Neural progenitor cell (in vitro differentiated cells): ENCODE measurements at regions not wholly inside any gene's neighbourhood (a gene's known extent, or its start where the extent isn't known, plus 50 kb on each side); places are given as distances from the start of the nearest gene placed in this dataset.
A peak's percentile ranks its signal among the peaks of the same experiment; 100 is the strongest.
"Not testable (repeated sequence)": the region's sequence is repeated elsewhere in the genome, so short reads cannot be mapped to it uniquely, and the experiment has no call there.

Experiments
- DNase-seq: peaks from one replicate; pipeline ENCODE4 v3.0.0-alpha.2; 2016; ENCODE audit warnings: low spot score
- H2AFZ ChIP-seq: fragments of 200-600 bp; sonication (generic); replicated peaks from 2 replicates; pipeline ENCODE4 v1.6.1; 2016; ENCODE audit warnings: antibody characterized with exemption
- H3F3A ChIP-seq: fragments of 200-600 bp; sonication (generic); 2 replicates; pipeline ENCODE4 v1.6.1; 2016; ENCODE audit warnings: antibody characterized with exemption, low read depth
- H3K27ac ChIP-seq: fragments of 200-600 bp; sonication (generic); 2 replicates; pipeline ENCODE4 v1.5.1; 2016; ENCODE audit warnings: mild to moderate bottlenecking
- H3K27me3 ChIP-seq: fragments of 200-600 bp; sonication (generic); 2 replicates; pipeline ENCODE4 v1.6.1; 2016; ENCODE audit warnings: mild to moderate bottlenecking, moderate library complexity
- H3K36me3 ChIP-seq: fragments of 200-600 bp; sonication (generic); 2 replicates; pipeline ENCODE4 v1.5.1; 2016
- H3K4me1 ChIP-seq: fragments of 200-600 bp; sonication (generic); 2 replicates; pipeline ENCODE4 v1.6.1; 2016; ENCODE audit warnings: mixed run types
- H3K4me2 ChIP-seq: fragments of 200-600 bp; sonication (generic); 2 replicates; pipeline ENCODE4 v1.6.1; 2016
- H3K4me3 ChIP-seq: fragments of 200-600 bp; sonication (generic); 2 replicates; pipeline ENCODE4 v1.5.1; 2016
- H3K79me2 ChIP-seq: fragments of 200-600 bp; sonication (generic); 2 replicates; pipeline ENCODE4 v1.6.1; 2016; ENCODE audit warnings: low read depth
- H3K9ac ChIP-seq: fragments of 200-600 bp; sonication (generic); 2 replicates; pipeline ENCODE4 v1.6.1; 2016
- H3K9me3 ChIP-seq: fragments of 200-600 bp; sonication (generic); 2 replicates; pipeline ENCODE4 v1.5.1; 2016; ENCODE audit warnings: low read depth
- H4K20me1 ChIP-seq: fragments of 200-600 bp; sonication (generic); 2 replicates; pipeline ENCODE4 v1.6.1; 2016; ENCODE audit warnings: low read depth
- H3K27ac Mint-ChIP-seq: 3 replicates; pipeline ENCODE4 v1.8.0; 2021; ENCODE audit warnings: mixed read lengths
- H3K27me3 Mint-ChIP-seq: 2 replicates; pipeline ENCODE4 v1.8.0; 2022; ENCODE audit warnings: low read depth, mild to moderate bottlenecking, inconsistent platforms, moderate library complexity, mixed read lengths; ENCODE audit not compliant: insufficient read depth
- H3K36me3 Mint-ChIP-seq: 3 replicates; pipeline ENCODE4 v1.8.0; 2021; ENCODE audit warnings: mixed read lengths
- H3K4me1 Mint-ChIP-seq: 3 replicates; pipeline ENCODE4 v1.8.0; 2021; ENCODE audit warnings: mixed read lengths
- H3K4me3 Mint-ChIP-seq: 3 replicates; pipeline ENCODE4 v1.8.0; 2021; ENCODE audit warnings: mild to moderate bottlenecking, moderate library complexity, mixed read lengths
- H3K9me3 Mint-ChIP-seq: 3 replicates; pipeline ENCODE4 v1.8.0; 2020; ENCODE audit warnings: mixed read lengths
- EZH2 ChIP-seq: fragments of 200-600 bp; sonication (generic); IDR thresholded peaks from 2 replicates; pipeline ENCODE4 v1.6.1; 2017; ENCODE audit warnings: antibody characterized with exemption, mild to moderate bottlenecking, moderate library complexity
- EZH2phosphoT487 ChIP-seq: fragments of 200-600 bp; sonication (generic); IDR thresholded peaks from 2 replicates; pipeline ENCODE4 v1.6.1; 2017; ENCODE audit warnings: antibody characterized with exemption
- TF ChIP-seq, protein P1 (sequence below): fragments of 200-600 bp; sonication (generic); IDR thresholded peaks from 2 replicates; pipeline ENCODE4 v1.5.1; 2017; ENCODE audit warnings: antibody characterized with exemption, mild to moderate bottlenecking

DNA sequence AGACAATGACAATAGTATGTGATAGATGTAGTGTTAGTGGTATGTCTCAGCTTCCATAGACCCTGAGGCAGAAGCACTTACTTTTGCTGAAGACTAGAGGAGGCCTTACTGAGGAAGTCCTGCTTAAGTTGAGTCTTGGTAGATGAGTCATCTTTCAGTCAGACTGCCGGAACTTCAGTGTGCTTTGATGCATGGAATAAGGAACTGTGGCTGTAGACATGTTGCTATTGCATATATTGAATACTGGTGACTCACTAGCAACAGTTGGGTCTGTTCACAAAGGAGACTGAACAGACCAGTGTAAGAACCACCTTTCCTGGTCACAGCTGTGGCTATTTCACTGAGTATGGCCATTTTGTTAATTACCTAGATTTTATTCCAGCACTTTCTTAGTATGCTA lies 1000.6 kb downstream of the OLFM4 start:
- no peaks in the 10 kb centered on the region for H3K79me2 ChIP-seq
- Mint-ChIP-seq H3K9me3 (peaks cover 25% of the 10 kb centered on the region), H3K4me3 (no peak overlapping the region), H3K27ac (no peak overlapping the region), H3K36me3 (no peaks in the 10 kb centered on the region), H3K4me1 (peaks cover 11% of the 10 kb centered on the region), H3K27me3 (no peaks in the 10 kb centered on the region)
- H3K4me3 ChIP-seq = no peak overlapping the region
- H3K9ac ChIP-seq = no peak overlapping the region
- H3K9me3 ChIP-seq = no peaks in the 10 kb centered on the region
- H3K27me3 ChIP-seq = no peaks in the 10 kb centered on the region
- H2AFZ ChIP-seq = peak overlapping the region; percentile 41
- H3K4me1 ChIP-seq = no peaks in the 10 kb centered on the region
- DNase-seq = no peak
- TF ChIP-seq, protein P1, sequence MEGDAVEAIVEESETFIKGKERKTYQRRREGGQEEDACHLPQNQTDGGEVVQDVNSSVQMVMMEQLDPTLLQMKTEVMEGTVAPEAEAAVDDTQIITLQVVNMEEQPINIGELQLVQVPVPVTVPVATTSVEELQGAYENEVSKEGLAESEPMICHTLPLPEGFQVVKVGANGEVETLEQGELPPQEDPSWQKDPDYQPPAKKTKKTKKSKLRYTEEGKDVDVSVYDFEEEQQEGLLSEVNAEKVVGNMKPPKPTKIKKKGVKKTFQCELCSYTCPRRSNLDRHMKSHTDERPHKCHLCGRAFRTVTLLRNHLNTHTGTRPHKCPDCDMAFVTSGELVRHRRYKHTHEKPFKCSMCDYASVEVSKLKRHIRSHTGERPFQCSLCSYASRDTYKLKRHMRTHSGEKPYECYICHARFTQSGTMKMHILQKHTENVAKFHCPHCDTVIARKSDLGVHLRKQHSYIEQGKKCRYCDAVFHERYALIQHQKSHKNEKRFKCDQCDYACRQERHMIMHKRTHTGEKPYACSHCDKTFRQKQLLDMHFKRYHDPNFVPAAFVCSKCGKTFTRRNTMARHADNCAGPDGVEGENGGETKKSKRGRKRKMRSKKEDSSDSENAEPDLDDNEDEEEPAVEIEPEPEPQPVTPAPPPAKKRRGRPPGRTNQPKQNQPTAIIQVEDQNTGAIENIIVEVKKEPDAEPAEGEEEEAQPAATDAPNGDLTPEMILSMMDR = no peak
- no peak for TF ChIP-seq EZH2phosphoT487
- no peak for TF ChIP-seq EZH2
- no peak overlapping the region for H3K4me2 ChIP-seq
- no peaks in the 10 kb centered on the region for H4K20me1 ChIP-seq
- H3K36me3 ChIP-seq = no peaks in the 10 kb centered on the region
- no peak overlapping the region for H3K27ac ChIP-seq
- no peaks in the 10 kb centered on the region for H3F3A ChIP-seq

- H2AFZ ChIP-seq = peak overlapping the region; percentile 41
- H3K27ac ChIP-seq = no peak overlapping the region
- Mint-ChIP-seq H3K36me3 (no peaks in the 10 kb centered on the region), H3K9me3 (peaks cover 24% of the 10 kb centered on the region), H3K27ac (no peak overlapping the region), H3K27me3 (no peaks in the 10 kb centered on the region), H3K4me3 (no peak overlapping the region), H3K4me1 (peaks cover 11% of the 10 kb centered on the region)
- no peak overlapping the region for H3K9ac ChIP-seq
- H3K9me3 ChIP-seq = no peaks in the 10 kb centered on the region
- H3K4me2 ChIP-seq = no peak overlapping the region
- no peaks in the 10 kb centered on the region for H3K27me3 ChIP-seq
- no peaks in the 10 kb centered on the region for H3F3A ChIP-seq
- no peak for DNase-seq
- TF ChIP-seq EZH2 (no peak), EZH2phosphoT487 (no peak)
- TF ChIP-seq, protein P1 = no peak
- H3K4me1 ChIP-seq = no peaks in the 10 kb centered on the region
- H4K20me1 ChIP-seq = no peaks in the 10 kb centered on the region
- no peaks in the 10 kb centered on the region for H3K79me2 ChIP-seq
- H3K4me3 ChIP-seq = no peak overlapping the region
- H3K36me3 ChIP-seq = no peaks in the 10 kb centered on the region
Measured at GRCh38 chr13:54029720-54030119, 1001.1 kb downstream of the OLFM4 start.

GRCh38 chr13:54033323-54033861 lies 1004.8 kb downstream of the OLFM4 start:
- Mint-ChIP-seq H3K36me3 (no peaks in the 10 kb centered on the region), H3K4me1 (peaks cover 11% of the 10 kb centered on the region), H3K9me3 (peaks cover 7% of the 10 kb centered on the region), H3K27me3 (no peaks in the 10 kb centered on the region), H3K27ac (no peak overlapping the region), H3K4me3 (no peak overlapping the region)
- DNase-seq = no peak
- Histone ChIP-seq H3K4me3 (no peak overlapping the region), H2AFZ (no peak overlapping the region), H3K9ac (no peak overlapping the region), H3K9me3 (no peaks in the 10 kb centered on the region), H3K79me2 (no peaks in the 10 kb centered on the region), H4K20me1 (no peaks in the 10 kb centered on the region), H3K27me3 (no peaks in the 10 kb centered on the region), H3K27ac (no peak overlapping the region), H3F3A (no peaks in the 10 kb centered on the region), H3K4me1 (no peaks in the 10 kb centered on the region), H3K36me3 (no peaks in the 10 kb centered on the region), H3K4me2 (no peak overlapping the region)
- no peak for TF ChIP-seq EZH2phosphoT487
- no peak for TF ChIP-seq EZH2

GRCh38 chr13:54034047-54034446 lies 1005.4 kb downstream of the OLFM4 start:
- DNase-seq = no peak
- no peak overlapping the region for H3K27ac Mint-ChIP-seq
- Histone ChIP-seq H3F3A (no peaks in the 10 kb centered on the region), H3K4me3 (no peak overlapping the region), H3K79me2 (no peaks in the 10 kb centered on the region), H3K36me3 (no peaks in the 10 kb centered on the region), H2AFZ (no peak overlapping the region), H4K20me1 (no peaks in the 10 kb centered on the region), H3K4me2 (no peak overlapping the region), H3K9me3 (no peaks in the 10 kb centered on the region), H3K27ac (no peak overlapping the region), H3K27me3 (no peaks in the 10 kb centered on the region), H3K4me1 (no peaks in the 10 kb centered on the region), H3K9ac (no peak overlapping the region)
- no peaks in the 10 kb centered on the region for H3K36me3 Mint-ChIP-seq
- peaks cover 7% of the 10 kb centered on the region for H3K9me3 Mint-ChIP-seq
- no peak overlapping the region for H3K4me3 Mint-ChIP-seq
- peaks cover 7% of the 10 kb centered on the region for H3K4me1 Mint-ChIP-seq
- TF ChIP-seq, protein P1 = no peak
- TF ChIP-seq EZH2phosphoT487 (no peak), EZH2 (no peak)
- H3K27me3 Mint-ChIP-seq = peaks cover 4% of the 10 kb centered on the region

DNA sequence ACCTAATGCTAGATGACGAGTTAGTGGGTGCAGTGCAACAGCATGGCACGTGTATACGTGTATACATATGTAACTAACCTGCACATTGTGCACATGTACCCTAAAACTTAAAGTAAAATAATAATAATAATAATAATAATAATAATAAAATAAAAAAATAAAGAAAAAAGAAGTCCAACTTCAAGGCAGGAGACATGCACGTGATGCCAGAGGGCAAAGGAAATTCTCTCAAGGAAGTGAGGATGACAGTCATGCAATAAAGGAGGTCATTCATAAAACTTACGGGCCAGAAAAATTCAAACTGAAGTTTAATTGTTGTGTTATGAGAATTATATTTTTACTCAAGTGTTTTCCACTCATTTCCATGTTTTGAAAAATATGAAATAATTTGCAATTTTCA lies 1028.8 kb downstream of the OLFM4 start:
- H3K9me3 ChIP-seq, H3K4me1 ChIP-seq, H3K27me3 ChIP-seq, H3F3A ChIP-seq, H3K36me3 Mint-ChIP-seq, H3K27ac ChIP-seq, H3K9me3 Mint-ChIP-seq, H4K20me1 ChIP-seq, H3K79me2 ChIP-seq, H3K4me2 ChIP-seq, H3K4me3 Mint-ChIP-seq, H2AFZ ChIP-seq, H3K27ac Mint-ChIP-seq, H3K4me3 ChIP-seq, H3K27me3 Mint-ChIP-seq, H3K36me3 ChIP-seq, DNase-seq, H3K9ac ChIP-seq, H3K4me1 Mint-ChIP-seq: not testable (repeated sequence)

DNA sequence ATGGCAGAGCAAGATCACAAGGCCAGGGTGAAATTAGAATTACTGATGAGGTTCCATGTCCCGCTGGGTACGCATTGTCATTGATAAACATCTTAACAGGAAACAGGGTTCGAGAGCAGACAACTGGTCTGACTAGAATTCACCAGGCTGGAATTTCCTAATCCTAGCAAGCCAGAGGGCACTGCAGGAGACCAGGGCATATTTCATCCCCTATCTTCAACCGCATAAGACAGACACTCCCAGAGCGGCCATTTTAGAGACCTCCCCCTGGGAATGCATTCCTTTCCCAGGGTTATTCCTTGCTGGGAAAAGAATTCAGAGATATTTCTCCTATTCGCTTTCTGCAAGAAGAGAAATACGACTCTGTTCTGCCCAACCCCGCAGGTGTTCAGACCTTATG lies 1041.3 kb downstream of the OLFM4 start:
- H3K27me3 ChIP-seq, H3K4me3 ChIP-seq, H3K4me1 ChIP-seq, H3K4me1 Mint-ChIP-seq, H3K9me3 ChIP-seq, H3F3A ChIP-seq, H3K27me3 Mint-ChIP-seq, DNase-seq, H2AFZ ChIP-seq, H4K20me1 ChIP-seq, H3K27ac ChIP-seq, H3K36me3 ChIP-seq, H3K27ac Mint-ChIP-seq, H3K4me3 Mint-ChIP-seq, H3K4me2 ChIP-seq, H3K79me2 ChIP-seq, H3K36me3 Mint-ChIP-seq, H3K9ac ChIP-seq: not testable (repeated sequence)
- H3K9me3 Mint-ChIP-seq = peaks cover 25% of the 10 kb centered on the region
